Esophagus muscularis mucosa (tissue), 2 donors: ENCODE measurements at regions not wholly inside any gene's neighbourhood (a gene's known extent, or its start where the extent isn't known, plus 50 kb on each side); places are given as distances from the start of the nearest gene placed in this dataset.

Experiments
- POLR2A ChIP-seq: fragments of 450-650 bp; IDR thresholded peaks from one replicate; pipeline ENCODE4 v1.6.1; 2017; ENCODE audit warnings: antibody characterized with exemption, moderate library complexity, mild to moderate bottlenecking, low read depth
- POLR2AphosphoS5 ChIP-seq, 2 donors: sonication (generic); formaldehyde crosslinking; IDR thresholded peaks; one replicate each; pipeline ENCODE4 v1.6.1; 2017; ENCODE audit warnings: antibody characterized with exemption in 2 of 2

DNA sequence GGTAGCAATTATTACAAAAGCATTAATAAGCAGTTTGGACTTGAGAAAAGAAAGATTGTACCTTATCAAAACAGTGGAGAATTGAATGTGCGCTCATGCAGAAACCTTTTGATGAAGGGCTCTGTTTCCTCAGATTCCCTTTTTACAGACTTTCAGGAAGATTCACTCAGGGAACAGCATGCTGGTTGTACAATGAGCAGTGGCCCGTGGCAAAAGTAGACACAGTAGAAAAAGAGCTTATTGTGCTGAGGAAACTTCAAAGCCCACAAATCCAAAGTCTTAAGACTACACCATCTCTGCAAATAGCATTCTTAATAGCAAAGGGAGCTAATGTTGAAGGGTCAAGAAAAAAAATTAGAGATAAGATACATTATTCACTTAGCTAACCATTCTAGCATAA, 858.9 kb downstream of the PDHA2 start:
- TF ChIP-seq POLR2A: no peak
- no peak for TF ChIP-seq POLR2AphosphoS5 (IDR thresholded peaks at IDR 0.05)
